RKO (cell line): ENCODE measurements at regions not wholly inside any gene's neighbourhood (a gene's known extent, or its start where the extent isn't known, plus 50 kb on each side); places are given as distances from the start of the nearest gene placed in this dataset.

Experiments
- DNase-seq: peaks from one replicate; pipeline ENCODE4 v3.0.0-alpha.2; 2016; ENCODE audit warnings: low spot score

- DNase-seq, result no peak
Measured at GRCh38 chr2:65532937-65533336, 100.5 kb upstream of the SPRED2 start.

- DNase-seq, result no peak
Measured at GRCh38 chr2:65532326-65532725, 99.9 kb upstream of the SPRED2 start.

GRCh38 chr2:65530547-65531320 is 98.3 kb upstream of the SPRED2 start:
- peak; percentile 38 for DNase-seq

GRCh38 chr2:65529419-65529818 is 97.0 kb upstream of the SPRED2 start:
- DNase-seq, result no peak

- no peak for DNase-seq
Measured at GRCh38 chr2:65528241-65528574, 95.8 kb upstream of the SPRED2 start.

- no peak for DNase-seq
Measured at GRCh38 chr2:65527451-65528240, 95.2 kb upstream of the SPRED2 start.

- DNase-seq, result no peak
Measured at GRCh38 chr2:65525616-65526231, 93.3 kb upstream of the SPRED2 start.

- no peak for DNase-seq
Measured at GRCh38 chr2:65522922-65523321, 90.5 kb upstream of the SPRED2 start.

GRCh38 chr2:65518751-65519150 is 86.4 kb upstream of the SPRED2 start:
- no peak for DNase-seq

- no peak for DNase-seq
Measured at GRCh38 chr2:65514555-65515195, 82.3 kb upstream of the SPRED2 start.

- no peak for DNase-seq
Measured at GRCh38 chr2:65512783-65513182, 80.4 kb upstream of the SPRED2 start.

- DNase-seq, result no peak
Measured at GRCh38 chr2:65511306-65511705, 78.9 kb upstream of the SPRED2 start.

- DNase-seq, result no peak
Measured at GRCh38 chr2:65508225-65508624, 75.8 kb upstream of the SPRED2 start.

- DNase-seq, result no peak
Measured at GRCh38 chr2:65507102-65508069, 75.0 kb upstream of the SPRED2 start.

GRCh38 chr2:65504814-65505697 is 72.7 kb upstream of the SPRED2 start:
- DNase-seq, result no peak

- no peak for DNase-seq
Measured at GRCh38 chr2:65504201-65504600, 71.8 kb upstream of the SPRED2 start.

GRCh38 chr2:65503746-65504145 is 71.3 kb upstream of the SPRED2 start:
- no peak for DNase-seq

GRCh38 chr2:65501836-65502235 is 69.4 kb upstream of the SPRED2 start:
- DNase-seq, result no peak

- no peak for DNase-seq
Measured at GRCh38 chr2:65501074-65501473, 68.7 kb upstream of the SPRED2 start.

- no peak for DNase-seq
Measured at GRCh38 chr2:65500310-65501040, 68.1 kb upstream of the SPRED2 start.
